H9 (cell line): ENCODE measurements at regions not wholly inside any gene's neighbourhood (a gene's known extent, or its start where the extent isn't known, plus 50 kb on each side); places are given as distances from the start of the nearest gene placed in this dataset.

Experiments
- DNase-seq: peaks from one replicate; pipeline ENCODE4 v3.0.0-alpha.2; 2017
- H2AFZ ChIP-seq: one replicate; pipeline ENCODE4 v1.6.1; 2013; ENCODE audit warnings: mild to moderate bottlenecking, low read length, control low read depth, moderate library complexity
- H2AK5ac ChIP-seq: 2 replicates; pipeline ENCODE4 v1.6.1; 2013; ENCODE audit warnings: low read length, control low read depth, mixed read lengths; ENCODE audit not compliant: insufficient read length
- H2BK120ac ChIP-seq: one replicate; pipeline ENCODE4 v1.6.1; 2013; ENCODE audit warnings: low read depth, mild to moderate bottlenecking, low read length, control low read depth, inconsistent platforms; ENCODE audit not compliant: poor library complexity, severe bottlenecking
- H2BK12ac ChIP-seq: 2 replicates; pipeline ENCODE4 v1.6.1; 2013; ENCODE audit warnings: low read length, control low read depth, mixed read lengths, low read depth; ENCODE audit not compliant: insufficient read length
- H2BK15ac ChIP-seq: 2 replicates; pipeline ENCODE4 v1.6.1; 2013; ENCODE audit warnings: low read depth, low read length, control low read depth
- H2BK20ac ChIP-seq: one replicate; pipeline ENCODE4 v1.6.1; 2013; ENCODE audit warnings: low read depth, mild to moderate bottlenecking, low read length, control low read depth, inconsistent platforms; ENCODE audit not compliant: poor library complexity, severe bottlenecking
- H2BK5ac ChIP-seq: 2 replicates; pipeline ENCODE4 v1.6.1; 2013; ENCODE audit warnings: low read length, control low read depth, mixed read lengths; ENCODE audit not compliant: insufficient read length
- H3K14ac ChIP-seq: 2 replicates; pipeline ENCODE4 v1.6.1; 2013; ENCODE audit warnings: low read length, control low read depth; ENCODE audit not compliant: insufficient read depth
- H3K18ac ChIP-seq: 2 replicates; pipeline ENCODE4 v1.6.1; 2013; ENCODE audit warnings: low read depth, mild to moderate bottlenecking, mixed read lengths, low read length, control low read depth; ENCODE audit not compliant: insufficient read length
- H3K23ac ChIP-seq: 2 replicates; pipeline ENCODE4 v1.6.1; 2013; ENCODE audit warnings: low read length, control low read depth, mixed read lengths, low read depth; ENCODE audit not compliant: insufficient read length
- H3K23me2 ChIP-seq: 2 replicates; pipeline ENCODE4 v1.6.1; 2013; ENCODE audit warnings: low read depth, mild to moderate bottlenecking, mixed read lengths, low read length, control low read depth; ENCODE audit not compliant: insufficient read length, poor library complexity, severe bottlenecking
- H3K27ac ChIP-seq: 2 replicates; pipeline ENCODE4 v1.5.1; 2013; ENCODE audit warnings: low read length, control low read depth, mixed read lengths, low read depth; ENCODE audit not compliant: insufficient read length
- H3K27me3 ChIP-seq: 2 replicates; pipeline ENCODE4 v1.6.1; 2013; ENCODE audit warnings: low read length, control low read depth, inconsistent platforms; ENCODE audit not compliant: insufficient read depth
- H3K4ac ChIP-seq: 2 replicates; pipeline ENCODE4 v1.6.1; 2013; ENCODE audit warnings: low read depth, mild to moderate bottlenecking, control low read depth, inconsistent platforms, low read length, moderate library complexity
- H3K4me1 ChIP-seq: 2 replicates; pipeline ENCODE4 v1.6.1; 2013; ENCODE audit warnings: low read length, control low read depth, inconsistent platforms; ENCODE audit not compliant: insufficient read depth
- H3K4me2 ChIP-seq: 2 replicates; pipeline ENCODE4 v1.6.1; 2013; ENCODE audit warnings: low read length, control low read depth, mixed read lengths; ENCODE audit not compliant: insufficient read length, insufficient read depth
- H3K56ac ChIP-seq: 2 replicates; pipeline ENCODE4 v1.6.1; 2013; ENCODE audit warnings: low read depth, mild to moderate bottlenecking, mixed read lengths, low read length, control low read depth; ENCODE audit not compliant: insufficient read length
- H3K79me1 ChIP-seq: 2 replicates; pipeline ENCODE4 v1.6.1; 2013; ENCODE audit warnings: low read depth, mild to moderate bottlenecking, moderate library complexity, low read length, control low read depth, inconsistent platforms; ENCODE audit not compliant: insufficient read depth, poor library complexity, severe bottlenecking
- H3K79me2 ChIP-seq: 2 replicates; pipeline ENCODE4 v1.6.1; 2013; ENCODE audit warnings: low read length, control low read depth, inconsistent platforms; ENCODE audit not compliant: insufficient read depth
- H3K9ac ChIP-seq: 2 replicates; pipeline ENCODE4 v1.6.1; 2013; ENCODE audit warnings: low read length, control low read depth, mixed read lengths; ENCODE audit not compliant: insufficient read length; ENCODE audit errors: extremely low read depth
- H3K9me3 ChIP-seq: one replicate; pipeline ENCODE4 v1.6.1; 2013; ENCODE audit warnings: low read depth, low read length, inconsistent platforms; ENCODE audit not compliant: control insufficient read depth
- H3T11ph ChIP-seq: one replicate; pipeline ENCODE4 v1.6.1; 2013; ENCODE audit warnings: mild to moderate bottlenecking, low read length, control low read depth, inconsistent platforms
- H4K20me1 ChIP-seq: one replicate; pipeline ENCODE4 v1.6.1; 2013; ENCODE audit not compliant: control insufficient read depth, insufficient read length, insufficient read depth
- H4K5ac ChIP-seq: 2 replicates; pipeline ENCODE4 v1.6.1; 2013; ENCODE audit warnings: low read depth, mild to moderate bottlenecking, mixed read lengths, low read length, control low read depth; ENCODE audit not compliant: insufficient read length
- H4K8ac ChIP-seq: replicated peaks from 2 replicates; pipeline ENCODE4 v1.6.1; 2013; ENCODE audit warnings: low read length, control low read depth, mixed read lengths, low read depth; ENCODE audit not compliant: insufficient read length
- H4K91ac ChIP-seq: 2 replicates; pipeline ENCODE4 v1.6.1; 2013; ENCODE audit warnings: low read depth, mild to moderate bottlenecking, moderate library complexity, mixed read lengths, low read length, control low read depth; ENCODE audit not compliant: insufficient read length
- H3K27ac Mint-ChIP-seq, 3 experiments: 2 replicates in 2 of 3; 3 replicates in 1 of 3; pipeline ENCODE4 v1.8.0; 2020 to 2021; ENCODE audit warnings: mixed read lengths in 3 of 3, mild to moderate bottlenecking in 1 of 3, moderate library complexity in 1 of 3
- H3K27me3 Mint-ChIP-seq: 2 replicates; pipeline ENCODE4 v1.8.0; 2021; ENCODE audit warnings: low read depth, mild to moderate bottlenecking, moderate library complexity, mixed read lengths
- H3K36me3 Mint-ChIP-seq, 3 experiments: 2 replicates in 2 of 3; 3 replicates in 1 of 3; pipeline ENCODE4 v1.8.0; 2020 to 2021; ENCODE audit warnings: low read depth in 3 of 3, mixed read lengths in 3 of 3; ENCODE audit not compliant: insufficient read depth in 1 of 3
- H3K4me1 Mint-ChIP-seq, 2 experiments: 2 replicates each; pipeline ENCODE4 v1.8.0; 2020; ENCODE audit warnings: mixed read lengths in 2 of 2
- H3K4me3 Mint-ChIP-seq, 2 experiments: 2 replicates in 1 of 2; 3 replicates in 1 of 2; pipeline ENCODE4 v1.8.0; 2020 to 2021; ENCODE audit warnings: mild to moderate bottlenecking in 2 of 2, mixed read lengths in 2 of 2, moderate library complexity in 1 of 2
- H3K9me3 Mint-ChIP-seq, 2 experiments: 2 replicates in 1 of 2; 3 replicates in 1 of 2; pipeline ENCODE4 v1.8.0; 2020; ENCODE audit warnings: mild to moderate bottlenecking in 2 of 2, mixed read lengths in 2 of 2, moderate library complexity in 1 of 2
- CTCF ChIP-seq: fragments of 200-600 bp; sonication (generic); conservative IDR thresholded peaks from 3 replicates; pipeline ENCODE4 v1.8.0; 2021; ENCODE audit warnings: antibody characterized with exemption, mild to moderate bottlenecking
- WGBS: extraction: QIAGEN DNeasy Blood & Tissue Kit; methylation state at CpG from one replicate; pipeline ENCODE4 v1.1.7; 2013; ENCODE audit warnings: missing lambda C conversion rate, low lambda C conversion rate, mixed read lengths; ENCODE audit not compliant: insufficient read length; ENCODE audit errors: extremely low coverage; 5-methylcytosine and 5-hydroxymethylcytosine counted together

- H3K79me2 ChIP-seq: no peaks in the 10 kb centered on the region
- H4K5ac ChIP-seq: no peak overlapping the region
- Mint-ChIP-seq H3K4me3 (peak overlapping the region in 1 of 2 experiments; percentile 18; a peak in 2 of 5 replicates), H3K27ac (peak overlapping the region; percentile 0 to 93 (median 65); a peak in 4 of 7 replicates), H3K27me3 (no peaks in the 10 kb centered on the region; the same call in 1 of the 2 replicates), H3K36me3 (peaks cover 9 to 15% (median 12%) of the 10 kb centered on the region in 3 experiments), H3K4me1 (peaks cover 54 to 58% of the 10 kb centered on the region in 2 experiments), H3K9me3 (peaks cover 8 to 11% of the 10 kb centered on the region in 2 experiments)
- no peak overlapping the region for H2BK20ac ChIP-seq
- no peak overlapping the region for H3K9ac ChIP-seq
- no peaks in the 10 kb centered on the region for H3K9me3 ChIP-seq
- H2BK120ac ChIP-seq: no peak overlapping the region
- no peak overlapping the region for H2BK5ac ChIP-seq
- no peak overlapping the region for H3K18ac ChIP-seq
- H2AFZ ChIP-seq: no peak overlapping the region
- peaks cover 14% of the 10 kb centered on the region; the same call in 1 of the 2 replicates for H3K4me1 ChIP-seq
- no CpG with 5 or more reads among the region's 3 CpGs for WGBS
- no peak overlapping the region for H3K4ac ChIP-seq
- no peak overlapping the region for H2AK5ac ChIP-seq
- H3K23ac ChIP-seq: no peak overlapping the region
- no peak for TF ChIP-seq CTCF
- H3K4me2 ChIP-seq: no peak overlapping the region
- H3T11ph ChIP-seq: no peak overlapping the region
- DNase-seq: peak; percentile 77
- no peak overlapping the region for H4K8ac ChIP-seq
- H3K79me1 ChIP-seq: no peaks in the 10 kb centered on the region
- H2BK12ac ChIP-seq: no peak overlapping the region
- H3K56ac ChIP-seq: no peak overlapping the region
- no peaks in the 10 kb centered on the region for H4K20me1 ChIP-seq
- H2BK15ac ChIP-seq: no peak overlapping the region
- no peaks in the 10 kb centered on the region for H3K23me2 ChIP-seq
- H3K27ac ChIP-seq: peak overlapping the region; percentile 95
- H3K14ac ChIP-seq: no peak overlapping the region
- no peak overlapping the region for H4K91ac ChIP-seq
- H3K27me3 ChIP-seq: no peaks in the 10 kb centered on the region
Observed at GRCh38 chr3:30548600-30548999, 57.8 kb upstream of the TGFBR2 start.
